Tongue (tissue), 1 donor: ENCODE measurements at regions not wholly inside any gene's neighbourhood (a gene's known extent, or its start where the extent isn't known, plus 50 kb on each side); places are given as distances from the start of the nearest gene placed in this dataset.
A peak's percentile ranks its signal among the peaks of the same experiment; 100 is the strongest.
"Not testable (repeated sequence)": the region's sequence is repeated elsewhere in the genome, so short reads cannot be mapped to it uniquely, and the experiment has no call there.

Experiments
- DNase-seq: peaks from one replicate; pipeline ENCODE4 v3.0.0-alpha.2; 2015

- no peak for DNase-seq
These were observed 98.9 kb upstream of the IPO9 start for GRCh38 chr1:201729973-201730608.

GRCh38 chr1:201730611-201731010 is 98.3 kb upstream of the IPO9 start:
- no peak for DNase-seq

GRCh38 chr1:201731142-201731541 is 97.8 kb upstream of the IPO9 start:
- DNase-seq, result no peak

- DNase-seq, result no peak
These were observed 97.4 kb upstream of the IPO9 start for GRCh38 chr1:201731592-201731991.

GRCh38 chr1:201732351-201732750 is 96.6 kb upstream of the IPO9 start:
- no peak for DNase-seq

GRCh38 chr1:201734221-201734620 is 94.7 kb upstream of the IPO9 start:
- not testable (repeated sequence) for DNase-seq

GRCh38 chr1:201734786-201735185 is 94.2 kb upstream of the IPO9 start:
- DNase-seq, result no peak

- no peak for DNase-seq
These were observed 92.1 kb upstream of the IPO9 start for GRCh38 chr1:201736707-201737320.

GRCh38 chr1:201737352-201738060 is 91.5 kb upstream of the IPO9 start:
- peak; percentile 79 for DNase-seq

GRCh38 chr1:201739080-201739479 is 89.9 kb upstream of the IPO9 start:
- DNase-seq, result no peak

- peak; percentile 69 for DNase-seq
These were observed 89.4 kb upstream of the IPO9 start for GRCh38 chr1:201739492-201740085.

- DNase-seq, result no peak
These were observed 88.8 kb upstream of the IPO9 start for GRCh38 chr1:201740086-201740541.

GRCh38 chr1:201740670-201741111 is 88.3 kb upstream of the IPO9 start:
- DNase-seq, result no peak

GRCh38 chr1:201741763-201742342 is 87.1 kb upstream of the IPO9 start:
- no peak for DNase-seq

- no peak for DNase-seq
These were observed 86.5 kb upstream of the IPO9 start for GRCh38 chr1:201742476-201742875.

- no peak for DNase-seq
These were observed 85.8 kb upstream of the IPO9 start for GRCh38 chr1:201742955-201743805.

GRCh38 chr1:201745023-201745422 is 83.9 kb upstream of the IPO9 start:
- no peak for DNase-seq

- no peak for DNase-seq
These were observed 82.8 kb upstream of the IPO9 start for GRCh38 chr1:201746156-201746555.

- DNase-seq, result no peak
These were observed 81.7 kb upstream of the IPO9 start for GRCh38 chr1:201747261-201747660.

GRCh38 chr1:201748335-201748734 is 80.6 kb upstream of the IPO9 start:
- no peak for DNase-seq

- no peak for DNase-seq
These were observed 79.8 kb upstream of the IPO9 start for GRCh38 chr1:201749059-201749690.
